Hepatocyte (in vitro differentiated cells): ENCODE measurements at regions not wholly inside any gene's neighbourhood (a gene's known extent, or its start where the extent isn't known, plus 50 kb on each side); places are given as distances from the start of the nearest gene placed in this dataset.

Source experiments
- CTCF ChIP-seq: fragments of 200-600 bp; sonication (generic); IDR thresholded peaks from 2 replicates; pipeline ENCODE4 v1.5.1; 2016; ENCODE audit warnings: antibody characterized with exemption, mild to moderate bottlenecking; ENCODE audit not compliant: poor library complexity
- EZH2phosphoT487 ChIP-seq: fragments of 200-600 bp; sonication (generic); IDR thresholded peaks from one replicate; pipeline ENCODE4 v1.6.1; 2018; ENCODE audit warnings: antibody characterized with exemption, mild to moderate bottlenecking, low read depth, moderate library complexity; ENCODE audit not compliant: unreplicated experiment, severe bottlenecking

GRCh38 chr10:28948046-28948445 is 270.7 kb downstream of the BAMBI start:
- TF ChIP-seq CTCF (no peak), EZH2phosphoT487 (no peak)
